ENCODE measurements at regions not wholly inside any gene's neighbourhood (a gene's known extent, or its start where the extent isn't known, plus 50 kb on each side); places are given as distances from the start of the nearest gene placed in this dataset.

- Histone ChIP-seq H3K56ac (replicated peaks; ENCODE audit: insufficient read length, low read depth, low read length) (no peak overlapping the region), H3K4me1 (replicated peaks in 1 of 4; ENCODE audit: control insufficient read depth in 3 of 4, insufficient read depth in 4 of 4, low read length in 3 of 4) (no peaks in the 10 kb centered on the region), H4K91ac (replicated peaks; ENCODE audit: insufficient read length, low read length) (no peak overlapping the region), H4K5ac (ENCODE audit: insufficient read length, low read depth, low read length) (no peak overlapping the region), H3K9me3 (ENCODE audit: insufficient read depth in 2 of 2, low read depth in 1 of 2, low read length in 1 of 2) (no peaks in the 10 kb centered on the region), H3K14ac (ENCODE audit: insufficient read length) (no peak overlapping the region), H2AK5ac (ENCODE audit: low read depth, low read length) (no peak overlapping the region), H3K36me3 (ENCODE audit: control insufficient read depth in 2 of 4, insufficient read depth in 4 of 4, low read length in 3 of 4) (no peaks in the 10 kb centered on the region), H3K79me2 (ENCODE audit: control insufficient read depth in 1 of 2, insufficient read depth in 2 of 2, low read length in 2 of 2) (no peaks in the 10 kb centered on the region), H2BK5ac (ENCODE audit: low read depth, low read length) (no peak overlapping the region), H3K4me2 (ENCODE audit: insufficient read depth in 1 of 2, low read depth in 2 of 2, low read length in 2 of 2) (no peak overlapping the region), H2BK15ac (ENCODE audit: low read length) (no peak overlapping the region), H3K4ac (replicated peaks; ENCODE audit: insufficient read length, low read depth, low read length) (no peak overlapping the region), H3K18ac (ENCODE audit: extremely low read depth, low read length) (no peak overlapping the region), H3K27me3 (replicated peaks in 1 of 4; ENCODE audit: control insufficient read depth in 3 of 4, extremely low read depth in 1 of 4, insufficient read depth in 3 of 4, low read length in 3 of 4) (no peaks in the 10 kb centered on the region), H2BK20ac (ENCODE audit: low read length) (no peak overlapping the region), H3K27ac (ENCODE audit: low read depth, low read length) (no peak overlapping the region), H2AFZ (ENCODE audit: low read length) (no peak overlapping the region), H2BK12ac (ENCODE audit: low read depth, low read length) (no peak overlapping the region), H3K23me2 (ENCODE audit: low read depth, low read length) (no peaks in the 10 kb centered on the region), H3K4me3 (ENCODE audit: extremely low read depth in 1 of 4, insufficient read depth in 2 of 4, low read depth in 3 of 4, low read length in 4 of 4) (no peak overlapping the region), H4K8ac (ENCODE audit: extremely low read depth, insufficient read depth, low read length) (no peak overlapping the region), H3K23ac (ENCODE audit: insufficient read length) (no peak overlapping the region), H4K20me1 (replicated peaks in 1 of 2; ENCODE audit: control insufficient read depth in 1 of 2, insufficient read depth in 2 of 2, low read length in 2 of 2) (no peaks in the 10 kb centered on the region), H3K79me1 (ENCODE audit: low read depth, low read length) (no peaks in the 10 kb centered on the region), H3K9ac (replicated peaks in 1 of 4; ENCODE audit: extremely low read depth in 1 of 4, low read depth in 3 of 4, low read length in 3 of 4) (no peak overlapping the region), H2BK120ac (replicated peaks; ENCODE audit: low read depth, low read length) (no peak overlapping the region)
- POLR2A ChIA-PET (ENCODE audit: partially characterized antibody) = no interaction called here
- CTCF ChIA-PET (ENCODE audit: partially characterized antibody) = interaction anchor here (1.1 to 2.5 kb wide), 3 partner anchors 14 to 22 kb away, joined by 3 to 11 read pairs (median 11); no protein-coding TSS in a partner anchor
- FAIRE-seq (no peak), DNase-seq (ENCODE audit: low read depth in 1 of 2, low spot score in 2 of 2) (no peak)
- TF ChIP-seq CBX5 (IDR thresholded peaks at IDR 0.05; ENCODE audit: low read depth, low read length) (no peak), SUZ12 (IDR thresholded peaks at IDR 0.05; ENCODE audit: low read length) (no peak), TCF12 (IDR thresholded peaks at IDR 0.05; ENCODE audit: low read depth, low read length) (no peak), ZNF274 (IDR thresholded peaks at IDR 0.05; ENCODE audit: borderline replicate concordance, extremely low read depth, low read length) (no peak), JUN (IDR thresholded peaks at IDR 0.05; ENCODE audit: low read depth, low read length) (no peak), TEAD4 (IDR thresholded peaks at IDR 0.05; ENCODE audit: low read depth, low read length) (no peak), SAP30 (IDR thresholded peaks at IDR 0.05; ENCODE audit: insufficient read depth, insufficient replicate concordance, low read length) (no peak), RFX5 (IDR thresholded peaks at IDR 0.05; ENCODE audit: borderline replicate concordance, low read depth, low read length) (no peak), JUND (IDR thresholded peaks at IDR 0.05; ENCODE audit: low read length) (no peak), CHD1 (IDR thresholded peaks at IDR 0.05; ENCODE audit: low read depth, low read length) (no peak), RBBP5 (IDR thresholded peaks at IDR 0.05; ENCODE audit: borderline replicate concordance, low read depth, low read length) (no peak), HDAC2 (IDR thresholded peaks at IDR 0.05; ENCODE audit: borderline replicate concordance in 1 of 2, low read depth in 2 of 2, low read length in 2 of 2) (no peak), GABPA (IDR thresholded peaks at IDR 0.05; ENCODE audit: borderline replicate concordance, insufficient read depth, low read length) (no peak), RXRA (IDR thresholded peaks at IDR 0.05; ENCODE audit: insufficient read depth, low read depth, low read length) (no peak), TAF1 (IDR thresholded peaks at IDR 0.05; ENCODE audit: low read depth, low read length) (no peak)
These were observed 408.1 kb upstream of the ADGRL2 start for GRCh38 chr1:81392526-81393226.

All from H1 (cell line).